Activated CD8-positive, alpha-beta memory T cell treated with anti-CD3 and anti-CD28 coated beads for 24 hours (primary cell): ENCODE measurements at regions not wholly inside any gene's neighbourhood (a gene's known extent, or its start where the extent isn't known, plus 50 kb on each side); places are given as distances from the start of the nearest gene placed in this dataset.

Source experiments
- DNase-seq: peaks from one replicate; pipeline ENCODE4 v3.0.0-alpha.2; 2020

GRCh38 chr2:35080231-35080910, 1275.2 kb upstream of the CRIM1 start:
- DNase-seq = no peak

DNA sequence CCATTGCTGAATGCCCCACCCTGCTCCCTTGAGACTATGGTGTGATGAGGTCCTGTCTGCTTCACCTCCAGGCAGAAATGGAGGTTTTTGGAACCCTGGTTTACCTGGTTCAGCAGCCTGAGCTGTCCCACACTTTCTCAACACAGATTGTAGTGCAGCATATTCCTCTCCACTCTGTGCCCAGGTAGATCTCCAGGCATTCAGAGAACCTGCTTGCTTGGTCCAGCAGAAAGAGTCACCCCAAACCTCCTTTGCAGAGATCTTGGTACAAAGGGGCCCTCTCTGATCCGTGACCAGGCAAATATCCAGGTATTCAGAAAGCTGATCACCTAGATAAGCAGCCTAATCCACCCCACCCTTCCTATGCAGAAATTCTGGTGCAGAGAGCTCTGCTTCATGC, 1288.2 kb upstream of the CRIM1 start:
- no peak for DNase-seq

GRCh38 chr2:35063836-35064235, 1291.7 kb upstream of the CRIM1 start:
- DNase-seq = no peak

GRCh38 chr2:35035883-35036282, 1319.7 kb upstream of the CRIM1 start:
- DNase-seq = no peak

DNA sequence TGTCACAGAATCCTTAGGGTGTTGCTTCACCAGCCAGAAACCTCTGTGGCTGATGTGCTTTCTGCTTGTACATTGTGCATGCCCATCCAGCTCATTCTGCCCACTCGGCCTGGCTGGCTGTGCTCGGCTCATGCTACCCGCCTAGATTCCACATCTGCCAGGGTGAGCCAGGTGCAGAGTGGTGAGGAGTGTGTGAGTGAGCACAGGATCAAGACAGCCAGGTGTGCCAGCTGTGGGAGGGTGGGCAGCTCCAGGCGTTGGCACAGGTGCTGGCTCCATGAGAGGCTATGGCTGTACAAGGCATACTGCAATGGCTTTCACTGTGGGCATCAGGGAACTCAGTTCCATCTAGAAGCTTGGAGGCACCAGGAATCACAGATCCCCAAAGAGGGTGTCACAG, 1321.8 kb upstream of the CRIM1 start:
- DNase-seq = no peak

DNA sequence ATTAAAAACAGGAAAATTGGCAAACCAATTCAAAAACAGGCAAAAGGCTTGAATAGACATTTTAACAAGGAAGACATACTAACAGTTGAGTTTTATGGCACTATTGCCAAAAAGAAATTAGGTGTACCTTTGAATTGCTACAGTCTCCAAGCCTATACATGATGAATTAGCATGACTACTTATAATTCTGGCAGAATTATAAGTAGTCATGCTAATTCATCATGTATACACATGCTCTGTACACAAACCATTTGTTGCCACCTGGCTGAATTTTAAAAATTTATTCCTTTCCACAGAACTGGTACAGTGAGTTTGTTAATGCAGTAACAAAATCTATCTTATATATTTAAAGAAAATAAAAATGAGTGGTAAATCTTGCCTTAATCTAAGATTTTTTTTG, 1332.0 kb upstream of the CRIM1 start:
- DNase-seq = no peak

GRCh38 chr2:35000453-35000852, 1355.1 kb upstream of the CRIM1 start:
- no peak for DNase-seq

DNA sequence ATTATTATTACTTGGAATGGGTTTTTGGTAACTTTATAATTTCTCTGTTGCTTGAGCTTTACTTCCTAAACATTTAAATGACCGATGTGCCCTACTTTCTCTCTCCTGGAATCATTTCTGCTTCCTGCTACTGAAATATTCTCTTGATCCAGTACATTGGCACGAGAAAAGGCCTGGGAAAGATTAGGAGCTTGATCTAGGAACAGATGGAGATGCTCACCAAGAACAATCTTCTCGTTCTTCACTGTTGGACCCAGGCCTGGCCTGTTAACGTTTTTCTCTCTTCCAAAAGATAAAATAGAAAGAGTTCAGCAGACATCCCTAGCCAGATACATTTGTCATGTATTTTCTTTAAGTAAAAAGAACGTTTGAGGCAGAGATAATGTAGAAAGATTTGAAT, 1356.8 kb upstream of the CRIM1 start:
- DNase-seq = no peak

DNA sequence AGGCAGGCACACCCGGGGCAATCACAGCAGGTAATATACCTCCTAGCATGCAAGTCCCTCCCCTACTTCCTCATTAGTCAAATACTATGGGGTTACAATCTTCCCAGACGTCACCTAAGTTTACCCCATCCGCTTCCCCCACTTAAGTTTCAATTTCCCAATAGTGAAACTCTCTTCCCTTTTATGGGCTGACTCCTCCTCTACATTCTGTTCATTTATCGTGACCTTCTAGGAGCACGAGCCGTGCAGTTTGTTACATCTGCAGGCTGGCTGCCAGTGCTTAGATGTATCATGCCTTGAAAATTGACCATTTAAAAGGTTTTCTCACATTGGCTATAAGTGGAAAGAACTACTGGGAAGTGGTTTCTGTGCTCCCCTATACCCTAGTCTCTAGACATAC, 1357.8 kb upstream of the CRIM1 start:
- no peak for DNase-seq

DNA sequence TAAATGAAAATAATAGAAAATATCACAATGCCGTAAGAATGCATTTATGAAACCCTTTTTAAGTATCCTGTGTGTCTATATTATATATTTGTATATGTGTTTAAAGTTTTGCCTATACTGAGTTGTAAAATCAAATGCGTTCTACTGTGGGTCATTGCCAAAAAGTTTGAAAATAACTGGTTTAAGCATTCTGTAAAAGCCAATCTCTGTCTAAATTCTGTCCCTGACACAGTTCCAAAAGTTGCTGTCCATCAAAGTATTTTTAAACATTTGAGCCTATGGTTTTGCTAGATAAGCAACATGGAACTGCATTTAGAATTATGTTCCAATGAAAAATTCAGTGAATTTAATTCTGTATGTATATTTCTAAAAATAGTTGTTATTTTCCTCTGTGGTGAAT, 1360.4 kb upstream of the CRIM1 start:
- no peak for DNase-seq

DNA sequence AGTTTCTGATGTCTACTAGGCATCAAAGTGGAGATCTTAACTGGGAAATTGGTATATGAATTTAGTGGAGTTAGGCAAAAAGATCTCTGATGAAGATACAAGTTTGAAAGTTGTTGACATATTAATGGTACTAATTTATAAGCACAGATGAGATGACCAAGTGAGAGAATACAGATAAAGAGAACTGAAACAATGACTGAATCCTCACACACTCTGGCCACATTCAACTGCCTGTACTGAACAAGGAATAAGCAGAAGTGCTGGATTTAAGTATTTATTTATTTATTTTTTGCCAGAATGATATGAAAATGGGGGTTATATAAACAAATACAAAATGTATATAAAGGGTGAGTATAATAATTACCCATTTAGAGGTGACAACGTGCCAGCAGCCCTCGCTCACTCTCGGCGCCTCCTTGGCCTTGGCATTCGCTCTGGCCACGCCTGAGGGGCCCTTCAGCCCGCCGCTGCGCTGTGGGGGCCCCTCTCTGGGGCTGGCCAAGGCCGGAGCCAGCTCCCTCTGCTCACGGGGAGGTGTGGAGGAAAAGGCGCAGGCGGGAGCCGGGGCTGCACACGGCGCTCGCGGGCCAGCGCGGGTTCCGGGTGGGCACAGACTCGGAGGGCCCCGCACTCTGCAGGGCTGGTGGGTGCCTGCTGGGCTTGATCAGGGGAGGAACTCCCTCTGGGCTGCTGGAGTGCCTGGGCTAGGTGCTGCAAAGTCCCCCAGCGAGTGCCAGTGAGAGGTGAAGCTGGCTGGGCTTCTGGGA, 1363.9 kb upstream of the CRIM1 start:
- no peak for DNase-seq

GRCh38 chr2:34985474-34985873, 1370.1 kb upstream of the CRIM1 start:
- no peak for DNase-seq

DNA sequence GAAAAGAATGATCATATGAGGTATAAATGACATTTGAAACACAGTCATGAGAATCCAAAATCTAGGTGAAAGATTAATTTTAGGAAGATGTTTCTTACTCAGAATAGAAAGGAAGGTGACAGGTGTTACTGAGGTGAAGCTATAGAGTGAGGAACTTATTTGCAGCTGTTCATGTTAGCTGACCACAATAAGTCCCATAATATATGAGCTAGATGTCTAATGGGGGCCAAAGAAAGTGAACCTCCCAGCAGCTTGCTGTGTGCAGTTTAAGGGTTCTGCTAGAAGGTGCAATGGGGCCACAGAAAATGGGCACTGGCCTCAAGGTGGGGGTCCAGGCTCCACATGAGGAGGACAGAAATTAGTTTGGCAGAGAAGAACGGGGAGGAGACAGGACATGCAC, 1374.9 kb upstream of the CRIM1 start:
- DNase-seq = no peak

- no peak for DNase-seq
Observed at GRCh38 chr2:34979148-34979547, 1376.4 kb upstream of the CRIM1 start.

GRCh38 chr2:34961822-34962221, 1362.7 kb upstream of the FAM98A start:
- DNase-seq = no peak

- no peak for DNase-seq
Observed at GRCh38 chr2:34954758-34955157, 1355.7 kb upstream of the FAM98A start.

GRCh38 chr2:34950797-34951196, 1351.7 kb upstream of the FAM98A start:
- DNase-seq = no peak

- DNase-seq = no peak
Observed at GRCh38 chr2:34949316-34949715, 1350.2 kb upstream of the FAM98A start.

- DNase-seq = no peak
Observed at GRCh38 chr2:34936089-34936488, 1337.0 kb upstream of the FAM98A start.

- DNase-seq = no peak
Observed at GRCh38 chr2:34912084-34912483, 1313.0 kb upstream of the FAM98A start.

DNA sequence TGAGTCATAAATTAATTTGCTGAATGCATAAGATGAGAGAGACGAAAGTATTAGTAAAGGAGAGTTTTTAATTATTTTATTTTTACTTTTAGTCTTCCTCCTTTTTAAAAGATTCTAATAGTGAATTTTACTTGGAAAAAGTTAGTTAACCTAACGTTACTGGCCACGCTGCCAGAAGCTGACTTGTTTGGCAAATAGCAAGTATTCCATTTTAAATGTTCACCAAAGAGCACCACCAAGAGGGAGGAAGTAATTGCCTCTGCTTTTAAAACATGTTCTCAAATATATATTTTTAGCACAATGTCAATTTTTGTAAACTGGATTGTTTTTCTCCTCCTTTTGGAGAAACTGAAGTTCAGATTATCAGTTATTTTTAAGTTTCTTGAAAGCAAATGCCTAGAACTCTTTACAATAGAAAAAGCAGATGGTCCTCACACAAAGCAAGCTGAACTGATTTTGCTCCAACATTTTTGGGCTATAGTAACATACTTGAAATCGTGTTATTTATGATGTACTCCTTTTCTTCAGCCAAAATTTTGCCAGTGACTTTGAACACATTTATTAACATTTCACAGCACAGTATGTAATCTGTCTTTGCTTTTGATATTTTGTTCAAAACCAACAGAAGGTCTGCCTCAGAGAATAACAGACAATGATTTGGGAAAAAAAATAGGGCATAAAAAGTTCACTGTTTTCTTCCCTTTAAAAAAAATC, 1311.0 kb upstream of the FAM98A start:
- DNase-seq = no peak

DNA sequence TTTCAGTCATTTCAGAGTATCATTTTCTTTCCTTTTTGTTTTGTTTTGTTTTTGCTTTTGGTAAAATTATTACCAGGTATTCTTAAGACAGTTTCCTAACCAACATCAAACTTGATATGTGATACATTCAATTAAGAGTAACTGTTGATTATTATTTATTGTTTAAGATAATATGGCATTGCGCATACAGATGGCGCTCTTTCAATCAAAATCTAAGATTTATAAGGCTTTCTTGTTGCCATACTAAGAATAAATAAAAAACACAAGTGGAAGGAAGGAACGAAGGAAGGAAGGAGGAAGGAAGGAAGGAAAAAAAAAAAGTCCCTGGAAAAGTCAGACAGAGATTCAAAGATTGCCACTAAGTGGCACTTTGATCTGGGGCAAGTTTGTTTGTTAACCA, 1308.7 kb upstream of the FAM98A start:
- no peak for DNase-seq

DNA sequence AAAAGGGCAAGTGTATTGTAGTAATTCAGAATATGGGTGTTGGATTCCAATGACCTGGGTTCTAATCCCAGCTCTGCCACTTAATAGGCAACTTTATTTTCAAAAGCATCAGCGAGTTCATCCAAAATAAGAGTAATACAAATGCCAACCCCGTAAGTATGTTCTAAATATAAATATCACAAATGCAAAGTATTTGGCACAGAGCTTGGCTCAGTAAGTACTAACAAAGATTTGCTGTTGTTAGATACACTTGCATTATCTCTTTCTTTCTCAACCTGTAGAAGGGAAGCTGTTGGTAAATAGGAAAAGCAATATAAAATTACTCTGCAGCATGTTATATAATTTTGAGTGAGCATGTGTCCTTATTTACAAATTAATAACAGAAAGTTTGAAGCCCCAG, 1302.6 kb upstream of the FAM98A start:
- no peak for DNase-seq

DNA sequence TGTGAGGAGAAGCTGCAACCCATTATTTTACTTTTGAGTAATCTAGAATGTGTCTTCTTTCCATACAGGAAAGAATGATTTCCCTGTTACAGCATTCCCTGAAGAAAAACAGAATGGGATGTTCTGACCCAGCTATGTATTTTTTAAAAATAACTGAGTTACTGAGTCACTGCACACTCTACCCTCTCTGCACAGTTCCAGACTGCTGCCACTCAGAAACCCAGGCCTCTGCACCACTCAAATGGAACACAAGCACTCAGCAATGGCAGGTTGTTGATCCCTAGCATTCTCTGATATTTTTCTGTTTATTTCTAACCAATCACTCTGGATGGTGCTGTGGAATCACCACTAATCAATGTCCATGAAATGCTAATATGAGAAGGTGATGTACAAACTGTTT, 1300.0 kb upstream of the FAM98A start:
- no peak for DNase-seq
